Hematopoietic multipotent progenitor cell treated with erythropoietin and hydrocortisone succinate and interleukin-3 and kit ligand, for 6 days (in vitro differentiated cells): ENCODE measurements at regions not wholly inside any gene's neighbourhood (a gene's known extent, or its start where the extent isn't known, plus 50 kb on each side); places are given as distances from the start of the nearest gene placed in this dataset.
A peak's percentile ranks its signal among the peaks of the same experiment; 100 is the strongest.

ENCODE experiments used
- DNase-seq: peaks from one replicate; pipeline ENCODE4 v3.0.0-alpha.2; 2015

DNA sequence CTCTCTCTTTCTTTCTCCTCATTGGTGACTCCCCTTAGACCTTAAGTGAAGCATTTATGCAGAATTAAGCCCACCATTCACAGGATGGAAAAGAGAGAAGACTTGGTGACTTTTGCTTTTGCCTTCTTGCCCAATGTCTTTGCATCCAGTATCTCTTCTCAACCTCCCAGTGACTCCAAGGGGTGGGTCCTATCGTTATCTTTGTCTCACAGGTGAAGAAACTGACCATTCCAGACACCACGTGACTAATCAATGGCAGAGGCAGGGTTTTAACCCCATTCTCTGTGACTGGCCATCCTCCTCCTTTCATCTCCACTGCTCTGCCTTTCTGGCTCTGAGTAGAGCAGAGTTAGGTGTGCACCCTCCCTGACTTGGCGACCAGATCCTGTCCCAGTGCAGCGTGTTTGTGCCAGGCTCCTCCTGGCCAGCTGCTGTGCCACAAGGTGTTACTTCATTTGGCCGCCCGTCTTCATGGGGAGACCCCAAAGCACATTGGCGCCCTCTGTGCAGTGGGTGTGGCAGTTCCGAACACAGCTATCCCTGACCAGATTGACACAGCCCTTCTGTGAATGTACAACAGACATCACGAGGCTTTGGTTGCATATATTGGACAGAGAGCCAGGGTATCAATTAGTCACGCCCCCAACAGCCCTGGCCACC lies 501.3 kb downstream of the CD83 start:
- no peak for DNase-seq

GRCh38 chr6:14619419-14619781 lies 501.8 kb downstream of the CD83 start:
- DNase-seq, result no peak

DNA sequence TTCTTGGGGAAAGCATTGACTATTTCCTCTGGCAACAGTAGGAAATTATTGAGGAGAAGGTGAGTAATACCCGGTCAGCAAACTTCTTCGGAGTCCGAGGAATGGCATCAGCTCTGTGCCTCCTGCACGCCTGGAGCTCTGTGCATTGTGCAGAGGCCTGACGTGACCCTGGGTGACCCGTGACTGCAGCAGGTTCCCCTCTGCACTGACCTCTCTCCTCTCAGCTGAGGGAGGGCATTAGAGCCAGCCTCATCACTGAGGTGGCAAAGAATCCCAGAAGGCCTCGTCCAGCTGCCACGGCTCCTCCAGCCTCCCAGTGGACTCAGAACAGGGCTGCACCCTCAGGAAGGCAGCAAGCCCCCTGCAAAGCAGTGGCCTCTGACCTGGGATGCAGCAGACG lies 502.9 kb downstream of the CD83 start:
- DNase-seq, result no peak

GRCh38 chr6:14621518-14621917 lies 503.9 kb downstream of the CD83 start:
- no peak for DNase-seq

DNA sequence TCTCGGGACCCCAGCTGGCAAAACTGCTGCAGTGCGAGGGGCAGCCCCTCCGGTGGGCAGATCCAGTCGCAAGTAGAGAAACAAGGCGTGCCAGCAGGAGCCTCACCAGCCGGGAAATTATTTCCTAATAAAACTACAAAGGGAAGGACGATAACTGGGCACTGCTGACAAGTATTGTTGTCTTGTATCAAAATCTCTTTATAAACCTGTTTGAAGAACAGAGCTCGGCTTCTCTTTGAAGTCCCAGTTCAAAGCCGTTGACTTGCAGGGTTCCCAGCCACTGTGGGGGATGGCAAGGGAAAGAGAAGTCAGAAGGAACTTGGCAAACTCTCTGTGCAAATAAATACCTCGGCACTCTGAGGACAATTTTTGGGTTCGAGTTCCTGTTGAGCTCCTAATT lies 504.5 kb downstream of the CD83 start:
- no peak for DNase-seq

DNA sequence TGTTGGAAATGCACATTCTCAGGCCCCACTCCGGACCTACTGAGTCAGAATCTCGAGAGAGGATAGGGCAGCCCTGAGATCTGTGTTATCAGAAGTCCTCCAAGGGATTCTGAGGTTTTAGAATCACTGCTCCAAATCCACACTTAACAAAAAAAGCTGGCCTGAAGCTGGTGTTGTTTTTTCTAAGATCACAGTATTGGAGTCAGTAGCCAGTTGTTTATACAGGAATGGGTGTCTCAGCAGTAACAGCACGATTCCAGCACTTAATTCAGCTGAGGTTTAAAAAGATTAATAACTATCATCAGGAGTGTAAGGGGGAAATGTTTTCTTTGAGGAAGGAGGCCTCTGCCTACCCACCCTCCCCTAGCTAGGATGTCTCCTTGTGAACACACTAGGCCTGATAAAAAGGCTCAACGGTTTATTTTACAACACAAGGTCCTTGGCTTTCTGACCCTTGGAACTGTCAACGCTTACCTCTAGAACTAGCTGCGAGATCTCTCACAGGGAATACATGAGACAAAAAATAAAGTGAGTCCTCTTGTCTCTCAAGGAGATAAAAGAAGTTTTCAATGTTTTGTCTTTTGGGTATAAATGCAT lies 505.4 kb downstream of the CD83 start:
- DNase-seq, result no peak

- DNase-seq, result no peak
Observed at GRCh38 chr6:14625173-14625895, 507.8 kb downstream of the CD83 start.

GRCh38 chr6:14626556-14626955 lies 509.0 kb downstream of the CD83 start:
- DNase-seq, result no peak

GRCh38 chr6:14630016-14630415 lies 512.4 kb downstream of the CD83 start:
- DNase-seq, result no peak

- no peak for DNase-seq
Observed at GRCh38 chr6:14633479-14633878, 515.9 kb downstream of the CD83 start.

DNA sequence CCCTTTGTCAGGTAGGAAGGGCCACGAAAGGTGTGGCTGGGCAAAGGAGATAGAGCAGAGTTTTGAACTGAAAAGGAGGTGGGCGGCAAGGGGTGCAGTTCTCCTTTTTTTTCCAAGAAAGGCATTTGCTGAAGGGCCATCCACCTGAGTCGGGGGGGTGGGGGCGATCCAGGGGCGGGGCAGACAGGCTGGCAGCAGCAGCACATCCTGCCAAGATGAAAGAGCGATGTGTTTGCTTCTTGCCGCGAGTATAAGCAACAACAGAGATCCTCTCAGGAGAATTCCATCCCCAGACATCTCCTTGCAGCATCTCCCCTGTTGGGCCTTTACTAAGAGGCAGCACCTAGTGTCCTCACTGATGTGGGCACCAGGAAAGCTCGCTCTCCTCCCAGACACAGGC lies 516.5 kb downstream of the CD83 start:
- DNase-seq, result no peak

GRCh38 chr6:14635195-14635594 lies 517.6 kb downstream of the CD83 start:
- no peak for DNase-seq

GRCh38 chr6:14635934-14636591 lies 518.5 kb downstream of the CD83 start:
- no peak for DNase-seq

DNA sequence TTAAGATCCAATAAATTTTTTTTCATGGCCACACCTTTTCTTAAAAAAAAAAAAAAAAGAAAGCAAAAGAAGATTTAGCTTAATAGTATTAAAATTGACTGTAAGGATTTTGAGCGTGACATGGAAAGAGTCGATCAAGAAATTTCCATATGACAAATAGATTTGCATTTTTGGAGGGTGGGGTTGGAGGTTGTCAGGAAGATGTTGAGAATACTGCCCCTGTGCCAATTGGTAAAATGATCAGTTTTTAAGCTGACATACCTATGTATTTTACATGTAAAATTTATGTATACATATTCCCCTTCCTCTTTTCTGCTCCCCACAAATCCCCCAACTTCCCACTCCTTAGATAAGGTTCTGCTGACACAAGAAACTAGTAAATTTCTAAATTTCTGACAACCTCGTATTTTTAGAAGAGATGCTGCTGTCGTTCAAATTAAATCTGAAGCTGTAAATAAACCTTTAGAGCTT lies 520.9 kb downstream of the CD83 start:
- DNase-seq, result no peak

DNA sequence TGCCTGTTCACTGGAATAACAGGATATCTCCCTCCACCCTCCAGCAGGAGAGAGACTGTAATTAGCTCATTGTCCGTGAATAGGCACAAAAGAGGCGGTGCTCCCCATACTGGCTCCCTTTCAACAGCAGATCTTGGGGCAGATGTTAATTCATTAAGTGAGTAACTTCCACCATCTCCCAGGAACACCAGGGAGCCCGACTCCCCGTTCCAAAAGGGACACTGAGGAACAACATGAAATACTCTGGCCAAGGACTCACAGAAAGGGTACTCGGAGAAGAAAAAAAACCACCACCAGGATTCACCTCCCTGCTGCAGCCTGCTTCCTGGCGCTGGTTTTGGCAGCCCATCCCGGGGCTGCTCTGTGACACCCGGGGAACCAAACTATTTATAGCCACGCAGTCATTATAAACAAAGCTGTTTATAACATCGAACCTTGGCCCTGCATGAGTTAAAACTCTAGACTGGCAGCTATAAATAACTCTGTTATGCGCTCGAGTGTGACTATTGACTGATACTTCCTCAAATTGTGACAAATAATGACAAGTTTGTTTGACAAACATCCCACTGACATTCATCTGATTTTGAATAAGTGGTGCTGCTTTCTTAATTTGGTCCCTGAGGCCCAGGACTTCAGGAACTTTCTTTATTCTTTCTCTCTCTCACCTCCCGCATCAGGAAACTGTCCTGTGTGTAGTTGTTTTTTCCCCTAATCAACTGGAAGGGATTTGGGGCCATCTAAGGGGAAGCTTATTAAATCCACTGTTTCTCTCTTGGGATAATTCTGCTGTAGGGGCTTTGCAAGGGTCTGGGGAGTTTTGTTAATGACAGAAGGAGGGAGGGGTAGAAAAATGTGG lies 521.6 kb downstream of the CD83 start:
- peak; percentile 33 for DNase-seq

GRCh38 chr6:14639983-14640599 lies 522.5 kb downstream of the CD83 start:
- DNase-seq, result no peak

GRCh38 chr6:14640631-14641030 lies 523.1 kb downstream of the CD83 start:
- DNase-seq, result no peak

GRCh38 chr6:14641423-14642135 lies 524.0 kb downstream of the CD83 start:
- no peak for DNase-seq

DNA sequence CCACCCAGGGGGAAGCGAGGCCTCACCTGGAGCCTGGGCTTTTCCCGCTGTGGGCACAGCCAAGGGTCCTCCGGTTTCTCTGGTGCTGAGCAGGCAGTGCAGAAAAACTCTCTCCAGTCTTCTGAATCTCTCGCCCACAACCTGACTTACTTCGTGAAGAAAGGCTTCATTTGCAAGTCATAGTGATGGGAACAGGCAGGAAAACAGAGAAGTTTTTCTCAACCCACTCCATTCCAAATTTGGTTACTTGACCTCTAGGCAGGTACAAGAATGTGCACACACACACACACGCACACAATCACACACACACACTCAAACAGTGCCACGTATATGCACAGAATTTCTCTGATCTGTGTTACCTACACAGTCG lies 524.5 kb downstream of the CD83 start:
- no peak for DNase-seq

DNA sequence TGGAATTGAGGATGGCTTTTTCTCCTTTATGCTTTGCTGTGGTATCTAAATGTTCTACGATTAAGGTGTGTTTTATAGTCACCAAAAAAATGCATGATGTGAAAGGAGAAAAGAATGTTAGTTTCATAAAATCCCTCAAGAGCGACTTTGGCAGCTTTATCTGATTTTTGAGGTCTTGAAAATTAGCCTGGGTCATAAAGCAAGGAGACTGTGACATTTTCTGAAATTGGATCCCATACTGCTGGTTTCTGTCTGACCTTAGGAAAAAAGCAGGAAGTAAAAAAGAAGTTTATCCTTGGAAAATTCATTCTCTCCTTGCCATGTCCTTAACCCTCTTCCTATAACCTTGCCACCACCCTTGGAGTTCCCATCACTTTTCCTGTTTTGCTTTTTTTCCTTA lies 525.3 kb downstream of the CD83 start:
- no peak for DNase-seq

GRCh38 chr6:14644381-14644780 lies 526.8 kb downstream of the CD83 start:
- DNase-seq, result no peak

- no peak for DNase-seq
Observed at GRCh38 chr6:14645221-14645620, 527.6 kb downstream of the CD83 start.
